ENCODE measurements at regions not wholly inside any gene's neighbourhood (a gene's known extent, or its start where the extent isn't known, plus 50 kb on each side); places are given as distances from the start of the nearest gene placed in this dataset.

DNA sequence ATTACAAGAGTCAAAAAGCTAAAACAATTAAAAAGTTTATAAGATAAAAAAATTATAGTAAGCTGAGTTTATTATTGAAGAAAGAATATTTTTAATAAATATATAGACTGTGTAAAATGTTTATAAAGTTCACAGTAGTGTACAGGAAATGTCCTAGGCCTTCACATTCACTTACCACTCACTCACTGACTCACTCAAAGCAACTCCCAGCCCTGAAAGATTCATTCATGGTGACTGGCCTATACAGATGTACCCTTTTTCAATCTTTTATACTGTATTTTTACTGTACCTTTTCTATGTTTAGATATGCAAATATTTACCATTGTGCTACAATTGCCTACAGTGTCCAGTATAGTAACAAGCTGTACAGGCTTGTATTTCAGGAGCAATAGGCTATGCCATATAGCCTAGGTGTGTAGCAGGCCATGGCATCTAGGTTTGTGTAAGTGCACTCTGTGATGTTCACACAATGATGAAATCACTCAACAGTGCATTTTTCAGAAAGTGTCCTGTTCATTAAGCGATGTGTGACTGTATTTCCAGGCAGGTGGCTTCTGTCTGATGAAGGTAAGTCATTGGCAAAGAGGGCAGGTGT lies 130.2 kb downstream of the BTBD3 start (continued):
- TF ChIP-seq, protein P1, sequence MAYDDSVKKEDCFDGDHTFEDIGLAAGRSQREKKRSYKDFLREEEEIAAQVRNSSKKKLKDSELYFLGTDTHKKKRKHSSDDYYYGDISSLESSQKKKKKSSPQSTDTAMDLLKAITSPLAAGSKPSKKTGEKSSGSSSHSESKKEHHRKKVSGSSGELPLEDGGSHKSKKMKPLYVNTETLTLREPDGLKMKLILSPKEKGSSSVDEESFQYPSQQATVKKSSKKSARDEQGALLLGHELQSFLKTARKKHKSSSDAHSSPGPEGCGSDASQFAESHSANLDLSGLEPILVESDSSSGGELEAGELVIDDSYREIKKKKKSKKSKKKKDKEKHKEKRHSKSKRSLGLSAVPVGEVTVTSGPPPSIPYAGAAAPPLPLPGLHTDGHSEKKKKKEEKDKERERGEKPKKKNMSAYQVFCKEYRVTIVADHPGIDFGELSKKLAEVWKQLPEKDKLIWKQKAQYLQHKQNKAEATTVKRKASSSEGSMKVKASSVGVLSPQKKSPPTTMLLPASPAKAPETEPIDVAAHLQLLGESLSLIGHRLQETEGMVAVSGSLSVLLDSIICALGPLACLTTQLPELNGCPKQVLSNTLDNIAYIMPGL (CRISPR knock-in tag; IDR thresholded peaks at IDR 0.05), result no peak
- TF ChIP-seq, protein P2, sequence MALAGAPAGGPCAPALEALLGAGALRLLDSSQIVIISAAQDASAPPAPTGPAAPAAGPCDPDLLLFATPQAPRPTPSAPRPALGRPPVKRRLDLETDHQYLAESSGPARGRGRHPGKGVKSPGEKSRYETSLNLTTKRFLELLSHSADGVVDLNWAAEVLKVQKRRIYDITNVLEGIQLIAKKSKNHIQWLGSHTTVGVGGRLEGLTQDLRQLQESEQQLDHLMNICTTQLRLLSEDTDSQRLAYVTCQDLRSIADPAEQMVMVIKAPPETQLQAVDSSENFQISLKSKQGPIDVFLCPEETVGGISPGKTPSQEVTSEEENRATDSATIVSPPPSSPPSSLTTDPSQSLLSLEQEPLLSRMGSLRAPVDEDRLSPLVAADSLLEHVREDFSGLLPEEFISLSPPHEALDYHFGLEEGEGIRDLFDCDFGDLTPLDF (CRISPR knock-in tag; IDR thresholded peaks at IDR 0.05), result no peak
- TF ChIP-seq SMAD3 (CRISPR knock-in tag; IDR thresholded peaks at IDR 0.05; ENCODE audit: borderline replicate concordance), result no peak
- TF ChIP-seq, protein P3, sequence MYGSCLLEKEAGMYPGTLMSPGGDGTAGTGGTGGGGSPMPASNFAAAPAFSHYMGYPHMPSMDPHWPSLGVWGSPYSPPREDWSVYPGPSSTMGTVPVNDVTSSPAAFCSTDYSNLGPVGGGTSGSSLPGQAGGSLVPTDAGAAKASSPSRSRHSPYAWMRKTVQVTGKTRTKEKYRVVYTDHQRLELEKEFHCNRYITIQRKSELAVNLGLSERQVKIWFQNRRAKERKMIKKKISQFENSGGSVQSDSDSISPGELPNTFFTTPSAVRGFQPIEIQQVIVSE (CRISPR knock-in tag; IDR thresholded peaks at IDR 0.05; ENCODE audit: borderline replicate concordance), result no peak
- TF ChIP-seq IRF2 (CRISPR knock-in tag; IDR thresholded peaks at IDR 0.05; ENCODE audit: borderline replicate concordance, low read depth), result no peak
- no peak for TF ChIP-seq HMGA2 (CRISPR knock-in tag; IDR thresholded peaks at IDR 0.05)
- TF ChIP-seq ATF1 (CRISPR knock-in tag; IDR thresholded peaks at IDR 0.05), result no peak
- no peak for TF ChIP-seq TEAD1 (CRISPR knock-in tag; IDR thresholded peaks at IDR 0.05)
- TF ChIP-seq, protein P4, sequence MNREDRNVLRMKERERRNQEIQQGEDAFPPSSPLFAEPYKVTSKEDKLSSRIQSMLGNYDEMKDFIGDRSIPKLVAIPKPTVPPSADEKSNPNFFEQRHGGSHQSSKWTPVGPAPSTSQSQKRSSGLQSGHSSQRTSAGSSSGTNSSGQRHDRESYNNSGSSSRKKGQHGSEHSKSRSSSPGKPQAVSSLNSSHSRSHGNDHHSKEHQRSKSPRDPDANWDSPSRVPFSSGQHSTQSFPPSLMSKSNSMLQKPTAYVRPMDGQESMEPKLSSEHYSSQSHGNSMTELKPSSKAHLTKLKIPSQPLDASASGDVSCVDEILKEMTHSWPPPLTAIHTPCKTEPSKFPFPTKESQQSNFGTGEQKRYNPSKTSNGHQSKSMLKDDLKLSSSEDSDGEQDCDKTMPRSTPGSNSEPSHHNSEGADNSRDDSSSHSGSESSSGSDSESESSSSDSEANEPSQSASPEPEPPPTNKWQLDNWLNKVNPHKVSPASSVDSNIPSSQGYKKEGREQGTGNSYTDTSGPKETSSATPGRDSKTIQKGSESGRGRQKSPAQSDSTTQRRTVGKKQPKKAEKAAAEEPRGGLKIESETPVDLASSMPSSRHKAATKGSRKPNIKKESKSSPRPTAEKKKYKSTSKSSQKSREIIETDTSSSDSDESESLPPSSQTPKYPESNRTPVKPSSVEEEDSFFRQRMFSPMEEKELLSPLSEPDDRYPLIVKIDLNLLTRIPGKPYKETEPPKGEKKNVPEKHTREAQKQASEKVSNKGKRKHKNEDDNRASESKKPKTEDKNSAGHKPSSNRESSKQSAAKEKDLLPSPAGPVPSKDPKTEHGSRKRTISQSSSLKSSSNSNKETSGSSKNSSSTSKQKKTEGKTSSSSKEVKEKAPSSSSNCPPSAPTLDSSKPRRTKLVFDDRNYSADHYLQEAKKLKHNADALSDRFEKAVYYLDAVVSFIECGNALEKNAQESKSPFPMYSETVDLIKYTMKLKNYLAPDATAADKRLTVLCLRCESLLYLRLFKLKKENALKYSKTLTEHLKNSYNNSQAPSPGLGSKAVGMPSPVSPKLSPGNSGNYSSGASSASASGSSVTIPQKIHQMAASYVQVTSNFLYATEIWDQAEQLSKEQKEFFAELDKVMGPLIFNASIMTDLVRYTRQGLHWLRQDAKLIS (CRISPR knock-in tag; IDR thresholded peaks at IDR 0.05; ENCODE audit: borderline replicate concordance), result no peak

DNA sequence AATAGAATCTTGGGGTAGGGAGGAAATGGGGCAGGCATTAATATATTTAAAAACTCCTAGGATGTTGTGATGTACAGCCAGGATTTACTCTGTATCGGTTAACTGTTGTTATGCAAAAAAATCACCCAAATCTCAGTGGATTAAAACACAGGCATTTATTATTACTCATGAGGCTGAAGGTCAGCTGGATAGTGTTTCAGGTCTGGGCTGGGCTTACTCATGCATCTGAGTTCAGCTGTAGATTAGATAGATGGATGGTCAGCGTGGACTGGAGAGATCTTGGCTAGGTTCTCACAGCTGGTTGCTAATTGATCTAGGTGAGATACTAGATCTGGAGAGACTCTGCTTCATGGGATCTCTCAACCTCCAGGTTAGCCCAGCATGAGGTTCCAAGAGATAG lies 131.4 kb downstream of the BTBD3 start:
- Mint-ChIP-seq H3K36me3 (no peaks in the 10 kb centered on the region), H3K9me3 (no peaks in the 10 kb centered on the region), H3K4me1 (peaks cover 4% of the 10 kb centered on the region; the same call in 1 of the 2 replicates), H3K27ac (no peak overlapping the region), H3K4me3 (no peak overlapping the region), H3K27me3 (ENCODE audit: low read depth) (no peaks in the 10 kb centered on the region)
- ATAC-seq (no peak), DNase-seq (ENCODE audit: low spot score) (no peak)
- ChIA-PET POLR2A (no interaction called here), CTCF (no interaction called here)
- no peak for TF ChIP-seq ZNF219 (CRISPR knock-in tag; IDR thresholded peaks at IDR 0.05; ENCODE audit: borderline replicate concordance)

DNA sequence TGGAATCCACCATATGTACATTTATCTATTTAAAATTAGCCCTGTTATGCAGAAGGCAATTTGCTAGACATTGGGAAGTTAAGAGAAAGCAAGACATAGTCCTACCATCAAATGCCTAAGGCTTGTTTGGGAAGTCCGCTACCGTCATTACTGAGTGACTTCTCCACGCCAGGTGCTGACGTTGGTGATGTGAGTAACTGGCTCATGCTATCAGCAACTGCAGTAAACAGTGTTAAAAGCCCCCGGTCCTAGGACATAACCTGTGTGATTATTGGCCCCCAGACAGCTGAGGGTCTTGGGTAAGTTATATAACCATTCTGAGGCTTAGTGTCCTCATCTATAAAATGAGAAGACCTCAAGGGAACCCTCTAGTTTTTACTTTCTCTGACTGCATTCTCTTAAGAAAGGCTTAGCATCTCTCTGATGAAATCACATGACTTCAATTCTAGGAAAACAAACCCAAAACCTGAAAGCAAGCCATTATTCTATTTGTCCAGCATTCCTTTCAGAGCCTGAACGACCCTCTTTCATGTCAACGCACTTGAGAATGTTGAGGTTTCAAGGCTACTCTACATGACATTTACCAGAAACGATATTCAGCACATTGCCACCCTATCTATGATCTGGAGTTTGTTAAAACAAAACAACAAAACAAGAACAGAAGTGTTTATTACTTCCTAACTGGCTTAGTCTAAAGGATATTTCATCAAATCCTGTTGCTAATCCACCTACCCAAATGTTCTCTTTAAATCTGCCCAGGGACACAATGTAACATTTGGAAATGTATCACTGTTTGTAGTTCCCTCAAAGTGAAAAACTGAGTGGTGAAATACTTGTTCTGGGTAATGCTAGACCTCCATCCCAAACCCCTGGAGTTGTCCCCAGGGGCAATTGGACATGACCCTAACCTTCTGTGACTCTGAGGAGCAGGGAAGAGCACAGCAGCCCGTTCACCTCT lies 133.8 kb downstream of the BTBD3 start:
- no peak for DNase-seq (ENCODE audit: low spot score)
- no peaks in the 10 kb centered on the region for H3K36me3 Mint-ChIP-seq
- ChIA-PET POLR2A (no interaction called here), CTCF (no interaction called here)
- H3K9me3 Mint-ChIP-seq, result no peaks in the 10 kb centered on the region
- no peak for ATAC-seq
- H3K27ac Mint-ChIP-seq, result no peak overlapping the region
- no peak overlapping the region for H3K4me3 Mint-ChIP-seq
- no peaks in the 10 kb centered on the region for H3K27me3 Mint-ChIP-seq (ENCODE audit: low read depth)
- H3K4me1 Mint-ChIP-seq, result peaks cover 4% of the 10 kb centered on the region; the same call in 1 of the 2 replicates
- TF ChIP-seq, protein P5, sequence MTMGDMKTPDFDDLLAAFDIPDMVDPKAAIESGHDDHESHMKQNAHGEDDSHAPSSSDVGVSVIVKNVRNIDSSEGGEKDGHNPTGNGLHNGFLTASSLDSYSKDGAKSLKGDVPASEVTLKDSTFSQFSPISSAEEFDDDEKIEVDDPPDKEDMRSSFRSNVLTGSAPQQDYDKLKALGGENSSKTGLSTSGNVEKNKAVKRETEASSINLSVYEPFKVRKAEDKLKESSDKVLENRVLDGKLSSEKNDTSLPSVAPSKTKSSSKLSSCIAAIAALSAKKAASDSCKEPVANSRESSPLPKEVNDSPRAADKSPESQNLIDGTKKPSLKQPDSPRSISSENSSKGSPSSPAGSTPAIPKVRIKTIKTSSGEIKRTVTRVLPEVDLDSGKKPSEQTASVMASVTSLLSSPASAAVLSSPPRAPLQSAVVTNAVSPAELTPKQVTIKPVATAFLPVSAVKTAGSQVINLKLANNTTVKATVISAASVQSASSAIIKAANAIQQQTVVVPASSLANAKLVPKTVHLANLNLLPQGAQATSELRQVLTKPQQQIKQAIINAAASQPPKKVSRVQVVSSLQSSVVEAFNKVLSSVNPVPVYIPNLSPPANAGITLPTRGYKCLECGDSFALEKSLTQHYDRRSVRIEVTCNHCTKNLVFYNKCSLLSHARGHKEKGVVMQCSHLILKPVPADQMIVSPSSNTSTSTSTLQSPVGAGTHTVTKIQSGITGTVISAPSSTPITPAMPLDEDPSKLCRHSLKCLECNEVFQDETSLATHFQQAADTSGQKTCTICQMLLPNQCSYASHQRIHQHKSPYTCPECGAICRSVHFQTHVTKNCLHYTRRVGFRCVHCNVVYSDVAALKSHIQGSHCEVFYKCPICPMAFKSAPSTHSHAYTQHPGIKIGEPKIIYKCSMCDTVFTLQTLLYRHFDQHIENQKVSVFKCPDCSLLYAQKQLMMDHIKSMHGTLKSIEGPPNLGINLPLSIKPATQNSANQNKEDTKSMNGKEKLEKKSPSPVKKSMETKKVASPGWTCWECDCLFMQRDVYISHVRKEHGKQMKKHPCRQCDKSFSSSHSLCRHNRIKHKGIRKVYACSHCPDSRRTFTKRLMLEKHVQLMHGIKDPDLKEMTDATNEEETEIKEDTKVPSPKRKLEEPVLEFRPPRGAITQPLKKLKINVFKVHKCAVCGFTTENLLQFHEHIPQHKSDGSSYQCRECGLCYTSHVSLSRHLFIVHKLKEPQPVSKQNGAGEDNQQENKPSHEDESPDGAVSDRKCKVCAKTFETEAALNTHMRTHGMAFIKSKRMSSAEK (CRISPR knock-in tag; IDR thresholded peaks at IDR 0.05; ENCODE audit: borderline replicate concordance), result no peak
- TF ChIP-seq, protein P6, sequence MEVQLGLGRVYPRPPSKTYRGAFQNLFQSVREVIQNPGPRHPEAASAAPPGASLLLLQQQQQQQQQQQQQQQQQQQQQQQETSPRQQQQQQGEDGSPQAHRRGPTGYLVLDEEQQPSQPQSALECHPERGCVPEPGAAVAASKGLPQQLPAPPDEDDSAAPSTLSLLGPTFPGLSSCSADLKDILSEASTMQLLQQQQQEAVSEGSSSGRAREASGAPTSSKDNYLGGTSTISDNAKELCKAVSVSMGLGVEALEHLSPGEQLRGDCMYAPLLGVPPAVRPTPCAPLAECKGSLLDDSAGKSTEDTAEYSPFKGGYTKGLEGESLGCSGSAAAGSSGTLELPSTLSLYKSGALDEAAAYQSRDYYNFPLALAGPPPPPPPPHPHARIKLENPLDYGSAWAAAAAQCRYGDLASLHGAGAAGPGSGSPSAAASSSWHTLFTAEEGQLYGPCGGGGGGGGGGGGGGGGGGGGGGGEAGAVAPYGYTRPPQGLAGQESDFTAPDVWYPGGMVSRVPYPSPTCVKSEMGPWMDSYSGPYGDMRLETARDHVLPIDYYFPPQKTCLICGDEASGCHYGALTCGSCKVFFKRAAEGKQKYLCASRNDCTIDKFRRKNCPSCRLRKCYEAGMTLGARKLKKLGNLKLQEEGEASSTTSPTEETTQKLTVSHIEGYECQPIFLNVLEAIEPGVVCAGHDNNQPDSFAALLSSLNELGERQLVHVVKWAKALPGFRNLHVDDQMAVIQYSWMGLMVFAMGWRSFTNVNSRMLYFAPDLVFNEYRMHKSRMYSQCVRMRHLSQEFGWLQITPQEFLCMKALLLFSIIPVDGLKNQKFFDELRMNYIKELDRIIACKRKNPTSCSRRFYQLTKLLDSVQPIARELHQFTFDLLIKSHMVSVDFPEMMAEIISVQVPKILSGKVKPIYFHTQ (CRISPR knock-in tag; IDR thresholded peaks at IDR 0.05), result no peak
- TF ChIP-seq, protein P7, sequence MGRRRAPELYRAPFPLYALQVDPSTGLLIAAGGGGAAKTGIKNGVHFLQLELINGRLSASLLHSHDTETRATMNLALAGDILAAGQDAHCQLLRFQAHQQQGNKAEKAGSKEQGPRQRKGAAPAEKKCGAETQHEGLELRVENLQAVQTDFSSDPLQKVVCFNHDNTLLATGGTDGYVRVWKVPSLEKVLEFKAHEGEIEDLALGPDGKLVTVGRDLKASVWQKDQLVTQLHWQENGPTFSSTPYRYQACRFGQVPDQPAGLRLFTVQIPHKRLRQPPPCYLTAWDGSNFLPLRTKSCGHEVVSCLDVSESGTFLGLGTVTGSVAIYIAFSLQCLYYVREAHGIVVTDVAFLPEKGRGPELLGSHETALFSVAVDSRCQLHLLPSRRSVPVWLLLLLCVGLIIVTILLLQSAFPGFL (CRISPR knock-in tag; IDR thresholded peaks at IDR 0.05; ENCODE audit: borderline replicate concordance), result no peak

All from WTC11 (cell line).